GM08714 (cell line): ENCODE measurements at regions not wholly inside any gene's neighbourhood (a gene's known extent, or its start where the extent isn't known, plus 50 kb on each side); places are given as distances from the start of the nearest gene placed in this dataset.
"Not testable (repeated sequence)": the region's sequence is repeated elsewhere in the genome, so short reads cannot be mapped to it uniquely, and the experiment has no call there.

ENCODE experiments used
- H3K4me3 ChIP-seq: fragments of 200-500 bp; sonication (Bioruptor generic); 2 replicates; pipeline ENCODE4 v1.5.1; 2014; ENCODE audit warnings: mild to moderate bottlenecking, low read length, inconsistent platforms
- ZNF274 ChIP-seq: IDR thresholded peaks from 2 replicates; pipeline ENCODE4 v1.6.1; 2012; ENCODE audit warnings: mild to moderate bottlenecking, low read depth, low read length

DNA sequence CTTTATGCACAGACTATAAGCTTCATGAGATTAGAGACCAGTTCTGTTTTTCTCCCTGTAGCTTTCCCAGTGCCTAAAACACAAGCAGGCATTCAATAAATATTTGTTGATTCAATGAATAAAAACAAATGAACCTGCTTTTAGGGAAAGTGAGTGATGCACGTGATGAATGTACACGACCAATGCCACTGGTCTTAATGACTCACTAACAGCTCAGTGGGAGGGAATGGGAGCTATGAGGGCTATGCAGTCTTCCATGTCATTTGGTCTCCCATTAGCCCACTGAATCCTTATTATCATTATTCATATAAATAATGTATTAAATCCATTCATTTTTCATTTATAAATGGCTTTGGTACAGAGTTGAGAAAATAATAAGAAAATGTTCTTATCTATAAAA lies 247.4 kb downstream of the FBXO8 start:
- no peak overlapping the region for H3K4me3 ChIP-seq
- no peak for TF ChIP-seq ZNF274

DNA sequence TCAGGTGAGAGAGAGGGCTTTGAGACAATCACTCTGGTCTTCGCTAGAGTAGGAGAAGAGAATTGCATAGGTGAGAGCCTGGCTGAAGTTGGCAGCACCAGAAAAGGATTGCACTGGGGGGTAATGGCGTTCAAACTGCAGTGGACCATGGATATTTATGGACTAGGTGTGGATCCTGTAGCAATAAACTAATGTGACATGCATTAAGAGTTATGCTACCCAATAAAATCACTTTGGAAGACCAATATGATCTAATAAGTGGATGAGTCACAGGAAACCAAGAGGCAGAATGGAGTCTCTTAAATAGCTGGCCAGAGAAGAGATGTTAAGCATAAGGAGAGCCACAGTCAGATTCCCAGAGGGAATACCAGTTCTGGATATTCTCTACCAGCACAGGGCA lies 259.8 kb downstream of the FBXO8 start:
- no peak for TF ChIP-seq ZNF274

DNA sequence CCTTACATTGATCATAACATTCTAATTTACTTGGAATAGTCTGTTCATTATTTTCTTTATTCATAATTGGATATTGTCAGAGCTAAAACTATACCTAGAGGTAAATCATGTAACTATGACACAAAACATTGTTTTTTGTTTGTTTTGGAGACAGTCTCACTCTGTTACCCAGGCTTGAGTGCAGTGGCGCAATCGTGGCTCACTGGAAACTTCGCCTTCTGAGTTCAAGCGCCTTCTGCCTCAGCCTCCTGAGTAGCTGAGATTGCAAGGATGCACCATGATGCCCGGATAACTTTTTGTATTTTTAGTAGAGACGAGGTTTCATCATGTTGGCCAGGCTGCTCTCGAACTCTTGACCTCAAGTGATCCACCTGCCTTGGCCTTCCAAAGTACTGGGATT lies 265.2 kb downstream of the FBXO8 start:
- H3K4me3 ChIP-seq = no peak overlapping the region
- TF ChIP-seq ZNF274 = no peak

More for the DNA sequence above, 259.8 kb downstream of the FBXO8 start:
- no peak overlapping the region for H3K4me3 ChIP-seq

DNA sequence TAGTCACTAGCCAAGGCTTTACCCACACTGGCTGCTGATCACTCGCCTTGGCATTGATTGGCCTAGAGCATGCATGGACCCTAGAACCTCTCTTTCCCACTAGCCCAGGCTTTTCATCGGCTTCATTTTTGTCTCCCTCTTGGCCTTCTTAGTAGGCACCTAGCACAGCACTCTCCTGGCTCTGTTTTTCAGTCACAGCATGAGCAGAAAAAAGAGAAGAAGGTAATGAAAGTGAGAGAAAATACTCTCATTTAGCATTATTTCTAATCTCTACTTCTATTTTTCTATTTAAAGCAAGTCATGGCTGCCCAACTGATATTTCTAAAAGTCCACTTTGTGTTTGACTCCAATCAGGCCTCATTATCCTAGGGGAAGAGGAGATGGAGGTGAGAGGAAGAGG lies 267.2 kb downstream of the FBXO8 start:
- TF ChIP-seq ZNF274 = no peak
- H3K4me3 ChIP-seq = no peak overlapping the region

DNA sequence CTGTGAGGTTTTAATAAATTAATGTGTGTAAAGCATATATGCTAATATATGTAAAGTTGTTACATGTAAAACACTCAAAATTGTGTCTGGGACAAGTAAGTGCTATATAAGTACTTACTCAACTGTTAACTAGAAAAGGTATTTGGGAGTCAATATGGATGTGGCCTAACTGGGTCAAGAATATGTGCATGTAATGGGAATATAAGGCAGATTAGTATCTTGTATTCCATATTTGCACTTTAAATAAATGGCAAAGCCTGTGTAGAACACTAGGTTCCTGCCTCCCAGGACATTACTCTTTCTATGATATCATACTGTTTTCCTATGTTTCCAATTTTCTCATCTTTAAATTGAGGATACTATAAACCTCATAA lies 270.6 kb downstream of the FBXO8 start:
- TF ChIP-seq ZNF274 = no peak
- H3K4me3 ChIP-seq = no peak overlapping the region

DNA sequence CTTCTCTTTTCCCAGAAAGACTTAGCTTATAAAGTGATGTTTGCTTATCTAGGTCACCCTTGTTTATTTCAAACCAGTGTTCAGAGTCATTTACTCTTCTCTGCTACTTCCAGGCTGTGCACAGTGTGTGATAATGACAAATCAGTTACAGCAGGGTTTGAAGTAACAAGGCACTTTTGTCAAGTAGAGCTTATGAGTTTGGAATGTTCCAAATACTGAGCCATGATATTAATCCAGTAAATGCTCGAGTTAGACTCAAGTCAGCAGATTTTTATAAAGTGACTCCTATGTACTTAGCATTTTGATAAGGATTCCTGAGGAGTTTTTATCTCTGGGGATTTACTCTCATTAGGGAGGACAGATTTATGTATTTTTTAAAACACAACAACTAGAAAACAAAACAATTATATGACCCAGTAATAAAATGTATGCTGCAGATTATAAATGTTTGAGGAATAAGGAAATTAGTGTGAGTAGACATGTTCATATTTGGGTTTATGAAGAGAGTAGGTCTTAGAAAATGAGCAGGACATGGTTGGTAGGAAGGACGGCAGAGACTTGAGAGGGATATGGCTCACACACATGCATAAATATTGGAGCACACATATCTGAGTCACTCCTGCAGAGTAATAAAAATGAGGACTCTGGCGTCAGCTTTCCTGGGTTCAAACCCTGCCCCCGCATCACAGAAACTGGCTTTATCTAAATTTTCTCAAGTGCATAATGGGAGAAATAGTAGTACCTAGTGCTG lies 271.2 kb downstream of the FBXO8 start:
- H3K4me3 ChIP-seq = no peak overlapping the region
- TF ChIP-seq ZNF274 = no peak

DNA sequence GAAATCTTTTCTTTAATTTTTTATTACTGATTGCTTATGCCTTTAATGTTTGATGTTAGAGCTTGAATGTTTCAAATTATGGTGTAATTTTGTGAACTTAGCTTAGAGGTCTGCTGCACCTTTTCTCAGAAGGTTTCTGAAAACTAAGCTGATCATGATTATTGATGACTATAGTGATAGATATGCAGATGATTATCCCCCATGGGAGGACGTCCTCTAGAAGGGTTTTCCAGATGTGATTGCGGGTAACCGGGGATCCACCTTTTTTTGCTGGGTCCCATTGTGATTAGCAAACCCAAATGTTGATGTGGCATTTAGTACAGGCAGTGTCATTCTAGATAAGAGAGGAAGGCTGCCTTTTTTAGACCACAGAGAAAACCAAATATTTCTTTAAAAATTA lies 272.9 kb downstream of the FBXO8 start:
- TF ChIP-seq ZNF274 = no peak
- no peak overlapping the region for H3K4me3 ChIP-seq

DNA sequence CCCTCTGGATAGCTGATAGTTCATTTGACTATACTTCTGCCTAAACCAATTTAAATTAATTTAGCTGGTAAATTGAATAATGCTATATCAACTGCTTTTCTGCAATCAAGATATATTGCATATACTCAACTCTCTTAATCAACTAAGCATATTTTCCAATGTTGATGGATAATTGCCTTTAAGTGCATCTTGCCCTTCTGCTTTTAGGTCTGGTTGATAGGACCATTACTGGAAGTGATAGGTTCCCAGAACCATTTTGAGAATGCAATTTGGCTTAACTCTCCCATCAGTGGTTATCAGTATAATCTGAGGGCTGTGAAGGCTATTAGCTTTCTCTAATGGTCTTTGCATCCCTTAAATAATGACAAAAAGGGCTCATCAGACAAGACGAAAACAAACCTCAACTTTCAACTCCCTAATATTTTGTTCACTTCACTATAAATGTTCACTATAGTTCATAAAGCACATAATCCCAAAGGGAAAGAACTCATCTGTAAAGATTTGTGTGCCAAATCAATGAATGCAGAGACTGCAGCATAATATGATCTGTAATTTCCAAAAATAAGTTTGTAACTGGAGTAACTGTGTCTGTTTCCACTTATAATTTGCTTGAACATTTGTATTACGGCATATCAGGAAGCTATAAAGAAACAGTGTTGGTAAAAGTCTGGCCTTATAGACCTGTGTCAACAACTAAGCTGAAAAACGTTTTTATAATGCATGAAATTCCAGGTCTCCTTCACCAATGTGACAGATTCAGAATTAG lies 273.6 kb downstream of the FBXO8 start:
- H3K4me3 ChIP-seq = no peak overlapping the region
- TF ChIP-seq ZNF274 = no peak

DNA sequence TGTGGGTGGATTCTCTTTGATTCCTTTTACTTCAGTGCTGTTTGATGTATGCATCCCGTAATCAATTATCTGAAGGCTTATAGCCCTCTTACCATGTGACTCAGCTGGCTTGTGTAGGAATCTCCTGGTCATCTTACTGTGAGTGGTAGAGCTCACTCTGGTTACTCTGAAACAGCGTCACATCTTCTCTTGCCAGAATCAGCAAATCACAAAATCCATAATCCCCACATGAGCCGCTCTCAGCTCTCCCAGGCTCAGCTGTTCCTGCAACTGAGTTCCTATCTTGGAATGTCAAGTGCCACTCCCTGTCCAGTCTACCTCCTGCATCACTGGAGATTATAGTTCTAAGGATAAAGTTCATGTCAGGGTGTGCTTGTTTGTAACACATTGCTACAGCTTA lies 278.0 kb downstream of the FBXO8 start:
- H3K4me3 ChIP-seq = no peak overlapping the region
- no peak for TF ChIP-seq ZNF274

DNA sequence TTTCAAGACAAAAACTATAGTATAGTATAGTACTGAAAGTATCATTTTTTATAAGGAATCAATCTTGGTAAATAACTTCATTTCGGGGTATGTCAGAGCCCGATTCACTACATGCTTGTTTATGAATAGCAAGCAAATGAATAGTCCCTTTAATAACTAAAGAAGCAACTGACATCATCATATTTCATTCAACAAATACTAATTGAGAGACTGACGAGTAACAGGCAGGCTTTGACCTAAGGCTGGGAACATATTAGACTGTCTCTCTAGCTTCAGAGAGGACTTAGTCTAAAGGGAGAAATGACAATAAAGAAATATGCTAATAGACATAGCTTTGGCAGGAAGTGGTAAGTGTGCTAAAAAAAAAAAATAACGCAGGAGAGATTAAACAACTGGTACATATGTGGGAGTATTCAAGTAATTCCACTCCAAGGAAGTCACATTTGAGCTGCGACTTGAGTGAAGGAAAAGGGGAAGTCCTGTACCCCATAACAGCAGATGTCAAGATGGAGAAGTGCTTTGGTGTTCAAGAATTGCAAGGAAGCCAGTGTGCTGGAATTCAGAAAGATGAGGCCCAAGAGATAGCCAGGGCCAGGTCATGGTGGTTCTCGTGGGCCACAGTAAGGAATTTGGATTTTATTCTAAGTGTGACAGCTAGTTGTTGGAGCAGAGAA lies 284.9 kb downstream of the FBXO8 start:
- H3K4me3 ChIP-seq = no peak overlapping the region
- no peak for TF ChIP-seq ZNF274

DNA sequence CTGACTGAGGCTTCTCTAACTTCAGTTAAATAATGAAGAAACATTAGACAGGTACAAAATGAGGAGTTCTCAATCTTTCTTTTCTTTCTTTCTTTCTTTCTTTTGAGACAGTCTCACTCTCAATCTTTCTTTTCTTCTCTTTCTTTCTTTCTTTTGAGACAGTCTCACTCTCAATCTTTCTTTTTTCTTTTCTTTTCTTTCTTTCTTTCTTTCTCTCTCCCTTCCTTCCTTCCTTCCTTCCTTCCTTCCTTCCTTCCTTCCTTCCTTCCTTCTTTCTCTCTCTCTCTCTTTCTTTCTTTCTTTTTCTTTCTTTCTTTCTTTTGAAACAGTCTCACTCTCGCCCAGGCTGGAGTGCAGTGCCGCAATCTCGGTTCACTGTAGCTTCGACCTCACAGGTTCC lies 287.7 kb downstream of the FBXO8 start:
- H3K4me3 ChIP-seq = not testable (repeated sequence)

DNA sequence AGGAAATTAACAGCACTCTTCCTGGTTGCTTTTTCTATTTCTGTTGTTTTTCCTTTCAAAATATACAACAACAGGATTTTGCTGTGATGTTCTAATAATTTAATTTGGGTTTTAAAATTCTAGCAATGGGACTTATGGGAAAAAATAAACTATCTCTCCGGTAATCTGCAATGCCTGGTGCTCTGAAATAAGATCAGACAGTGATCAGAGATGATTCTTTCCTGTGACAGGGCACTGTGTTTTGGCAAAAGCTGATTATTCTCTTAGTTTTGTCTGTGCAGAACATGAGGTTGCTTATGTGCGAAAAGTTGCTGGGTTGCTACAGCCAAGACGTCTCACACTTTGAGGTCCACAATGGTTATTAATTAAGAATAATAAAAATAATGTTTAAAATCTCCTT lies 291.7 kb downstream of the FBXO8 start:
- no peak overlapping the region for H3K4me3 ChIP-seq
- no peak for TF ChIP-seq ZNF274

DNA sequence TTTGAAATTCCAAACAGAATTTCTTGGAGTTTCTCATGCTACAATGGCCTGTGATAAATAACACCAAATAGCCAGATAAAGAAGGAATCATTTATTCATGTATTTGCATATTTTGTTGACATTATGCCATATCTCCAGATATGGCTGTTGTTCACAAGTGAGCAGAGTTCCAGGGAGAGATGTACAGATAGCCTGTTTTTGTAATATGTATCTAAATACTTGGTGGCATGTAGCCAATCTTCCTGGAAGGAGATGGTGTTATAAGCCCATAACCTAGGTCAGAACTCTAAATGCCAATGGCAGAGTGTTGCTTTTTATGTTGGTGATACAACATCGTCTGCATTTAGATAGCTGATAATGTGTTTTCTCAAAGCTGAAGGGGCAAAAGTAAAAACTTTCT lies 292.2 kb downstream of the FBXO8 start:
- no peak for TF ChIP-seq ZNF274

DNA sequence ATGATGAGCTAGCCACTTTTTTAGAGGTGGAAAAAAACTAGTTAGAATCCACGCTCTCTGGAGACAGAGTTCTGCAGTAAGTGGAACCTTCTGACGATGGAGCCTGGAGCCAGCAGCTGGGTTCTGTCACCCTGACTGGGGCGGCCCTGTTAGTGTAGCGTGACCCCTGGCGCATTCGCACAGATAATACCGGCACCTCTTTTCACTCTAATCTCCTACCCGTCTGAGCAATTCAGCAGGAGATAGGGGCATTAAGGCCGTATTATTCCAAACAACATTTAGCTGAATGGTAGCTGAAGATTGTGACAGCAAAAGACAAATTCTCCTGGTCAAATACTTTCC lies 292.6 kb downstream of the FBXO8 start:
- H3K4me3 ChIP-seq = no peak overlapping the region
- TF ChIP-seq ZNF274 = no peak

More for the DNA sequence above, 292.2 kb downstream of the FBXO8 start:
- no peak overlapping the region for H3K4me3 ChIP-seq

DNA sequence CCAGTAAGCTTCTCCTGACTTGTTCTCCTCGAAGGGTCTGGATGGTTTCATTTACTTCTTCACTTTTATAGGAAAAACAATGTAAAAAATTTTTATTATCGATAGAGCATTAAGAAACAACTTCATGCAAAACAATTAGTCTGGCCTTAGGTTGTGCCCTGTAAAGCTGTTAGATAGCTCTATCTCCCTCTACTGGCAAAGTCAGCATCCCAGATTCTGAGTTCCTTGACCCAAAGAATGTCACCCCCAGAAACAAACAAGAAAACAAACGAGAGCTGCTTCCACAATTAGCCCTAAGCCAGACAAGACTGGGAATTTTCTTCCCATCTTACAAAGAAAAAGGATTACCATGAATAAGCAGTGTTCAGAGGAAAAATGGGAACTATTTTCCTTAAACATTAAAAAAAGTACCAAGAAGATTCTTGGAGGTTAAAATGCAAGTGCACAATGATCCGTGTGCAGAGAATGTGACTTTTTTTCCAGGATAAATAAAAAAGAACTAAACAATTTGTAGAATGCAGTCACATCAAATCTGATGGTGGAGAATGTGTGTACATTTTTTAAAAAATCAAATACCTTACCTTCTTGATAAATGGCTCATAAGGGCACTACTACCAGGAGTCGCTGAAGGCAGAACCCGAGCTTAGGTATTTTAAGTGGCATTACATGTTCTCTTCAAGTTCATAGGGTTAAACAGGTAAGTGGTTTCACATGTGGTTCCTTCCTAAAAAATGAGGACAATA lies 293.2 kb downstream of the FBXO8 start:
- no peak for TF ChIP-seq ZNF274
- no peak overlapping the region for H3K4me3 ChIP-seq

DNA sequence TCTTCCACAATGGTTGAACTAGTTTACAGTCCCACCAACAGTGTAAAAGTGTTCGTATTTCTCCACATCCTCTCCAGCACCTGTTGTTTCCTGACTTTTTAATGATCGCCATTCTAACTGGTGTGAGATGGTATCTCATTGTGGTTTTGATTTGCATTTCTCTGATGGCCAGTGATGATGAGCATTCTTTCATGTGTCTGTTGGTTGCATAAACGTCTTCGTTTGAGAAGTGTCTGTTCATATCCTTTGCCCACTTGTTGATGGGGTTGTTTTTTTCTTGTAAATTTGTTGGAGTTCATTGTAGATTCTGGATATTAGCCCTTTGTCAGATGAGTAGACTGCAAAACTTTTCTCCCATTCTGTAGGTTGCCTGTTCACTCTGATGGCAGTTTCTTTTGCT lies 319.9 kb downstream of the FBXO8 start:
- H3K4me3 ChIP-seq = not testable (repeated sequence)
